HAP-1 (cell line): ENCODE measurements at regions not wholly inside any gene's neighbourhood (a gene's known extent, or its start where the extent isn't known, plus 50 kb on each side); places are given as distances from the start of the nearest gene placed in this dataset.

ENCODE experiments used
- DNase-seq, 2 experiments: peaks; one replicate each; pipeline ENCODE4 v3.0.0-alpha.2; 2016 to 2020; ENCODE audit warnings: low spot score in 2 of 2
- H3K27me3 ChIP-seq: fragments of 250-450 bp; sonication (Bioruptor Pico); 2 replicates; pipeline ENCODE4 v1.5.1; 2020; ENCODE audit warnings: low read depth, mild to moderate bottlenecking, moderate library complexity
- H3K36me3 ChIP-seq: fragments of 250-450 bp; sonication (Bioruptor Pico); replicated peaks from 2 replicates; pipeline ENCODE4 v1.5.1; 2020; ENCODE audit warnings: mild to moderate bottlenecking
- H3K4me1 ChIP-seq: fragments of 250-450 bp; sonication (Bioruptor Pico); 2 replicates; pipeline ENCODE4 v1.5.1; 2020; ENCODE audit warnings: mild to moderate bottlenecking
- H3K4me3 ChIP-seq: fragments of 250-450 bp; sonication (Bioruptor Pico); 2 replicates; pipeline ENCODE4 v1.5.1; 2020; ENCODE audit warnings: mild to moderate bottlenecking, moderate library complexity
- H3K9me3 ChIP-seq: fragments of 250-450 bp; sonication (Bioruptor Pico); 2 replicates; pipeline ENCODE4 v1.5.1; 2020; ENCODE audit warnings: mild to moderate bottlenecking, moderate library complexity
- in situ Hi-C: fragments of 300-500 bp; cut with MboI; formaldehyde crosslinking; loops from 3 replicates; pipeline ENCODE4 v1.14.3; 2020; ENCODE audit warnings: low sequenced_read_pairs, inconsistent platforms, mixed read lengths

- Histone ChIP-seq H3K36me3 (no peaks in the 10 kb centered on the region), H3K4me3 (no peak overlapping the region), H3K27me3 (peaks cover 8% of the 10 kb centered on the region), H3K9me3 (no peaks in the 10 kb centered on the region), H3K4me1 (no peaks in the 10 kb centered on the region)
- in situ Hi-C loops: no loop called here
- no peak for DNase-seq
Measured at GRCh38 chr3:124516333-124516732, 213.9 kb upstream of the UMPS start.

GRCh38 chr3:124517306-124517705 is 212.9 kb upstream of the UMPS start:
- Histone ChIP-seq H3K9me3 (no peaks in the 10 kb centered on the region), H3K27me3 (peaks cover 4% of the 10 kb centered on the region; the same call in 1 of the 2 replicates), H3K4me3 (no peak overlapping the region), H3K36me3 (no peaks in the 10 kb centered on the region), H3K4me1 (no peaks in the 10 kb centered on the region)
- DNase-seq: no peak
- in situ Hi-C loops: no loop called here

GRCh38 chr3:124518350-124518749 is 211.9 kb upstream of the UMPS start:
- peaks cover 9% of the 10 kb centered on the region; the same call in 1 of the 2 replicates for H3K27me3 ChIP-seq
- in situ Hi-C loops: no loop called here
- H3K4me3 ChIP-seq: no peak overlapping the region
- DNase-seq: no peak
- no peaks in the 10 kb centered on the region for H3K9me3 ChIP-seq
- H3K4me1 ChIP-seq: no peaks in the 10 kb centered on the region
- H3K36me3 ChIP-seq: no peaks in the 10 kb centered on the region

- Histone ChIP-seq H3K36me3 (no peaks in the 10 kb centered on the region), H3K9me3 (no peaks in the 10 kb centered on the region), H3K4me1 (no peaks in the 10 kb centered on the region), H3K4me3 (no peak overlapping the region), H3K27me3 (peaks cover 9% of the 10 kb centered on the region; the same call in 1 of the 2 replicates)
- no peak for DNase-seq
- in situ Hi-C loops: no loop called here
Measured at GRCh38 chr3:124519591-124520194, 210.6 kb upstream of the UMPS start.

GRCh38 chr3:124520970-124521369 is 209.3 kb upstream of the UMPS start:
- Histone ChIP-seq H3K9me3 (no peaks in the 10 kb centered on the region), H3K4me3 (no peak overlapping the region), H3K4me1 (no peaks in the 10 kb centered on the region), H3K27me3 (peaks cover 9% of the 10 kb centered on the region; the same call in 1 of the 2 replicates), H3K36me3 (no peaks in the 10 kb centered on the region)
- no peak for DNase-seq
- in situ Hi-C loops: no loop called here

- in situ Hi-C loops: no loop called here
- no peaks in the 10 kb centered on the region for H3K36me3 ChIP-seq
- no peaks in the 10 kb centered on the region for H3K4me1 ChIP-seq
- DNase-seq: no peak
- no peaks in the 10 kb centered on the region for H3K9me3 ChIP-seq
- no peak overlapping the region for H3K4me3 ChIP-seq
- H3K27me3 ChIP-seq: peaks cover 9% of the 10 kb centered on the region; the same call in 1 of the 2 replicates
Measured at GRCh38 chr3:124522082-124522625, 208.1 kb upstream of the UMPS start.

GRCh38 chr3:124526601-124527000 is 203.7 kb upstream of the UMPS start:
- Histone ChIP-seq H3K36me3 (no peaks in the 10 kb centered on the region), H3K4me3 (no peak overlapping the region), H3K27me3 (peaks cover 5% of the 10 kb centered on the region; the same call in 1 of the 2 replicates), H3K4me1 (no peaks in the 10 kb centered on the region), H3K9me3 (no peaks in the 10 kb centered on the region)
- no peak for DNase-seq
- in situ Hi-C loops: no loop called here

GRCh38 chr3:124529826-124530571 is 200.3 kb upstream of the UMPS start:
- DNase-seq: no peak
- Histone ChIP-seq H3K4me1 (no peaks in the 10 kb centered on the region), H3K4me3 (no peak overlapping the region), H3K36me3 (no peaks in the 10 kb centered on the region), H3K9me3 (no peaks in the 10 kb centered on the region), H3K27me3 (no peaks in the 10 kb centered on the region)
- in situ Hi-C loops: no loop called here

- DNase-seq: no peak
- Histone ChIP-seq H3K9me3 (no peaks in the 10 kb centered on the region), H3K4me3 (no peak overlapping the region), H3K27me3 (no peaks in the 10 kb centered on the region), H3K36me3 (no peaks in the 10 kb centered on the region), H3K4me1 (no peaks in the 10 kb centered on the region)
- in situ Hi-C loops: no loop called here
Measured at GRCh38 chr3:124530916-124531315, 199.3 kb upstream of the UMPS start.

GRCh38 chr3:124532071-124532470 is 198.2 kb upstream of the UMPS start:
- Histone ChIP-seq H3K27me3 (0 out of 2 replicates have a peak, but pooled peaks cover 5% of the 10 kb centered on the region), H3K9me3 (no peaks in the 10 kb centered on the region), H3K4me3 (no peak overlapping the region), H3K36me3 (no peaks in the 10 kb centered on the region), H3K4me1 (no peaks in the 10 kb centered on the region)
- in situ Hi-C loops: no loop called here
- no peak for DNase-seq

GRCh38 chr3:124535306-124535705 is 194.9 kb upstream of the UMPS start:
- Histone ChIP-seq H3K4me1 (no peaks in the 10 kb centered on the region), H3K4me3 (no peak overlapping the region), H3K36me3 (no peaks in the 10 kb centered on the region), H3K27me3 (peaks cover 18% of the 10 kb centered on the region), H3K9me3 (no peaks in the 10 kb centered on the region)
- no peak for DNase-seq
- in situ Hi-C loops: no loop called here

- H3K27me3 ChIP-seq: peaks cover 25% of the 10 kb centered on the region
- in situ Hi-C loops: no loop called here
Measured at GRCh38 chr3:124540550-124541211, 189.6 kb upstream of the UMPS start.

GRCh38 chr3:124542214-124542869 is 187.9 kb upstream of the UMPS start:
- H3K36me3 ChIP-seq: no peaks in the 10 kb centered on the region
- peaks cover 20% of the 10 kb centered on the region for H3K27me3 ChIP-seq
- in situ Hi-C loops: no loop called here
- no peaks in the 10 kb centered on the region for H3K9me3 ChIP-seq
- no peak overlapping the region for H3K4me3 ChIP-seq
- no peaks in the 10 kb centered on the region for H3K4me1 ChIP-seq
- no peak for DNase-seq

More at GRCh38 chr3:124540550-124541211, 189.6 kb upstream of the UMPS start:
- Histone ChIP-seq H3K9me3 (no peaks in the 10 kb centered on the region), H3K4me1 (no peaks in the 10 kb centered on the region), H3K4me3 (no peak overlapping the region), H3K36me3 (no peaks in the 10 kb centered on the region)
- no peak for DNase-seq
